IMR-90 (cell line): ENCODE measurements at regions not wholly inside any gene's neighbourhood (a gene's known extent, or its start where the extent isn't known, plus 50 kb on each side); places are given as distances from the start of the nearest gene placed in this dataset.

Experiments used
- POLR2A ChIP-seq: IDR thresholded peaks from 2 replicates; pipeline ENCODE4 v1.6.1; 2012; ENCODE audit warnings: mild to moderate bottlenecking, low read depth, low read length
- RCOR1 ChIP-seq: IDR thresholded peaks from 2 replicates; pipeline ENCODE4 v1.6.1; 2012; ENCODE audit warnings: mild to moderate bottlenecking, low read length, improper control_type of control experiment; ENCODE audit not compliant: insufficient replicate concordance
- TF ChIP-seq, protein P1 (sequence below): conservative IDR thresholded peaks from 2 replicates; pipeline ENCODE4 v1.5.1; 2012; ENCODE audit warnings: mild to moderate bottlenecking, low read depth, low read length, improper control_type of control experiment

DNA sequence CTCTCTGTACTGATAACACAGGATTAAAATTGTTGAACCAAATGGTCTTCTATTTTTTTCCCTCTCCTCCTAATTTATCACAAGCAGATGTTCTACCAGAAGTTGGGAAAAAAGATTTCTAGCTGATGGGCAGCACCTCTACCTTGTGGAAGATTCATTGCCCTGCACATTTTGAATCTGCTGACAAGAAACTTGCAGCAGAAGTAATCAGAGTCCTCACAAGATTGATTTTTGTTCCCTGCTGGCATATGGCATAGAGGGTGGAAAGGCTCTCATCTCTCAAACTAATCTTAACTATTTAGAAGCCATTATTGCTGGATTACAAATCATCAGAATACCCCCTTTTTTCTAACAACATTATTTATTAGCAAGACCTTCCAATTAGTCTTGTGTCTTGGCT is 148.9 kb upstream of the MEIS2 start:
- TF ChIP-seq POLR2A = no peak
- TF ChIP-seq, protein P1, sequence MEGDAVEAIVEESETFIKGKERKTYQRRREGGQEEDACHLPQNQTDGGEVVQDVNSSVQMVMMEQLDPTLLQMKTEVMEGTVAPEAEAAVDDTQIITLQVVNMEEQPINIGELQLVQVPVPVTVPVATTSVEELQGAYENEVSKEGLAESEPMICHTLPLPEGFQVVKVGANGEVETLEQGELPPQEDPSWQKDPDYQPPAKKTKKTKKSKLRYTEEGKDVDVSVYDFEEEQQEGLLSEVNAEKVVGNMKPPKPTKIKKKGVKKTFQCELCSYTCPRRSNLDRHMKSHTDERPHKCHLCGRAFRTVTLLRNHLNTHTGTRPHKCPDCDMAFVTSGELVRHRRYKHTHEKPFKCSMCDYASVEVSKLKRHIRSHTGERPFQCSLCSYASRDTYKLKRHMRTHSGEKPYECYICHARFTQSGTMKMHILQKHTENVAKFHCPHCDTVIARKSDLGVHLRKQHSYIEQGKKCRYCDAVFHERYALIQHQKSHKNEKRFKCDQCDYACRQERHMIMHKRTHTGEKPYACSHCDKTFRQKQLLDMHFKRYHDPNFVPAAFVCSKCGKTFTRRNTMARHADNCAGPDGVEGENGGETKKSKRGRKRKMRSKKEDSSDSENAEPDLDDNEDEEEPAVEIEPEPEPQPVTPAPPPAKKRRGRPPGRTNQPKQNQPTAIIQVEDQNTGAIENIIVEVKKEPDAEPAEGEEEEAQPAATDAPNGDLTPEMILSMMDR = no peak
- TF ChIP-seq RCOR1 = no peak
